T-cell (primary cell): ENCODE measurements at regions not wholly inside any gene's neighbourhood (a gene's known extent, or its start where the extent isn't known, plus 50 kb on each side); places are given as distances from the start of the nearest gene placed in this dataset.
"Not testable (repeated sequence)": the region's sequence is repeated elsewhere in the genome, so short reads cannot be mapped to it uniquely, and the experiment has no call there.

Experiments used
- ATAC-seq, 4 experiments: fragments of 200-7000 bp in 3 of 4; fragments of 150-1000 bp in 1 of 4; cut with Tn5 transposase; replicated peaks in 1 of 4; 1 replicate in 3 of 4; 2 replicates in 1 of 4; pipeline ENCODE4 v1.10.0; 2021; ENCODE audit warnings: moderate library complexity in 3 of 4, mild to moderate bottlenecking in 2 of 4, moderate number of reproducible peaks in 1 of 4
- CTCF ChIA-PET, 2 donors: fragments of 300-600 bp; sonication (Branson Sonifier 250); formaldehyde crosslinking; loops; one replicate each; lab custom pipeline; 2022; ENCODE audit warnings: antibody characterized with exemption in 2 of 2; lab: Charles Lee
- POLR2A ChIA-PET, 2 donors: fragments of 300-600 bp; sonication (Branson Sonifier 250); formaldehyde crosslinking; loops; one replicate each; lab custom pipeline; 2022; ENCODE audit warnings: antibody characterized with exemption in 2 of 2; lab: Charles Lee
- DNase-seq, 35 experiments: peaks; one replicate each; pipeline versions ENCODE4 v3.0.0 to v3.0.0-alpha.2; 2013 to 2023
- H3K27ac ChIP-seq: one replicate; pipeline ENCODE4 v1.5.1; 2013; ENCODE audit warnings: low read length
- H3K27me3 ChIP-seq, 2 experiments: replicated peaks in 1 of 2; 1 replicate in 1 of 2; 2 replicates in 1 of 2; pipeline versions ENCODE4 v1.6.1 to v1.7.0; 2013; ENCODE audit warnings: low read length in 1 of 2, mixed read lengths in 1 of 2; ENCODE audit not compliant: control insufficient read depth in 2 of 2, insufficient read depth in 2 of 2; ENCODE audit errors: extremely low read depth in 1 of 2
- H3K36me3 ChIP-seq, 2 donors: 1 replicate in 1 of 2; 2 replicates in 1 of 2; pipeline versions ENCODE4 v1.6.1 to v1.7.0; 2013; ENCODE audit warnings: low read length in 1 of 2; ENCODE audit not compliant: control insufficient read depth in 2 of 2, insufficient read depth in 1 of 2; ENCODE audit errors: extremely low read depth in 1 of 2
- H3K4me1 ChIP-seq, 2 experiments: 1 replicate in 1 of 2; 2 replicates in 1 of 2; pipeline versions ENCODE4 v1.6.1 to v1.7.0; 2013; ENCODE audit warnings: low read length in 2 of 2, mixed read lengths in 1 of 2; ENCODE audit not compliant: insufficient read depth in 2 of 2, control insufficient read depth in 1 of 2; ENCODE audit errors: extremely low read depth in 1 of 2
- H3K4me3 ChIP-seq, 2 donors: 1 replicate in 1 of 2; 2 replicates in 1 of 2; pipeline versions ENCODE4 v1.5.1 to v1.7.0; 2013; ENCODE audit warnings: mild to moderate bottlenecking in 2 of 2, low read length in 1 of 2, moderate library complexity in 1 of 2; ENCODE audit not compliant: control insufficient read depth in 1 of 2; ENCODE audit errors: extremely low read depth in 1 of 2
- H3K9me3 ChIP-seq: 2 replicates; pipeline ENCODE4 v1.7.0; 2013
- H3K27ac Mint-ChIP-seq, 2 donors: one replicate each; pipeline ENCODE4 v1.8.0; 2020 to 2021; ENCODE audit warnings: mild to moderate bottlenecking in 2 of 2, mixed read lengths in 2 of 2
- H3K27me3 Mint-ChIP-seq, 2 donors: one replicate each; pipeline ENCODE4 v1.8.0; 2021 to 2022; ENCODE audit warnings: mixed read lengths in 2 of 2
- H3K36me3 Mint-ChIP-seq: one replicate; pipeline ENCODE4 v1.8.0; 2021; ENCODE audit warnings: mixed read lengths
- H3K4me1 Mint-ChIP-seq, 3 donors: one replicate each; pipeline ENCODE4 v1.8.0; 2020 to 2022; ENCODE audit warnings: mixed read lengths in 3 of 3, mild to moderate bottlenecking in 1 of 3
- H3K4me3 Mint-ChIP-seq, 3 donors: one replicate each; pipeline ENCODE4 v1.8.0; 2020 to 2022; ENCODE audit warnings: mild to moderate bottlenecking in 3 of 3, mixed read lengths in 3 of 3, moderate library complexity in 3 of 3
- H3K9me3 Mint-ChIP-seq, 3 donors: one replicate each; pipeline ENCODE4 v1.8.0; 2020 to 2022; ENCODE audit warnings: mixed read lengths in 3 of 3
- WGBS: methylation state at CpG from one replicate; pipeline ENCODE4 v1.1.5; 2013; ENCODE audit warnings: missing lambda C conversion rate; ENCODE audit not compliant: insufficient coverage; 5-methylcytosine and 5-hydroxymethylcytosine counted together

DNA sequence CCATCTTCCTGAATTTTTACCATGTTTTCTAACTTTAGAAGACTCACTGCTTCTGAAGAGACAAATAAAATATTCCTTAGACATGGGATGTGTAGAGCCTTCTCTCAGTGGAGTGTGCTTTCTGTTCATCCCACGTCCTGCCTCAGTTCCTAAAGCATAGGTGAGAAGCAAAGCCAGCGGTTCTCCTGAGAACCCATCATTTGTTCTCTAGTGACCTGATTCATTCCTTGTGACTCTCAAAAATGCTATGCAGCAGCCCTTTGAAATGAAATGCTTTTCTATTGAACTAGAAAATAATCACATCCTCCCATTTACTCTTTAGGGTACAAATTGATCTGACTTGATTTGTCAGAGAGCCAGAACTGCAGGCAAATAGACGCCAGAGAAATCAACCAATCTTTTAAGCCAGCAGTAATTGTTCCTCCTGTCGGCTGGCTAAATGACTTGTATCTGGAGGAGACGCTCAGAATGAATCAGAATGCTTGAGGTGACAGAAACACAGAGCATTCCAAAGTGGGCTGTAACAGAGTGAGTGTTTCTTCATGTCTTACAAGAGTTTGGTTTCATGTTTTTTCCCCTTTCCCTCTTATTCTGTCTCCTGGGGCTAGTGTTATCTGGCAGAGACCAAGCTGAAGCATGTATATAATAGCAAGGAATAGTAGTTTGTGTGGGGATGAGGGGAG, 81.3 kb upstream of the TMEM178A start:
- CTCF ChIA-PET: no interaction called here

DNA sequence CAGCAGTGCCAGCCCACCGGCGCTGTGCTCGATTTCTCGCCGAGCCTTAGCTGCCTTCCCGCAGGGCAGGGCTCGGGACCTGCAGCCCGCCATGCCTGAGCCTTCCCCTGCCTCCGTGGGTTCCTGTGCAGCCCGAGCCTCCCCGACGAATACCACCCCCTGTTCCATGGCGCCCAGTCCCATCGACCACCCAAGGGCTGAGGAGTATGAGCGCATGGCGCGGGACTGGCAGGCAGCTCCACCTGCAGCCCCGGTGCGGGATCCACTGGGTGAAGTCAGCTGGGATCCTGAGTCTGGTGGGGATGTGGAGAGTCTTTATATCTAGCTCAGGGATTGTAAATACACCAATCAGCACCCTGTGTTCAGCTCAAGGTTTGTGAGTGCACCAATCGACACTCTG, 80.2 kb upstream of the TMEM178A start:
- H3K27me3 Mint-ChIP-seq, H3K27ac ChIP-seq, H3K4me1 Mint-ChIP-seq, H3K27ac Mint-ChIP-seq, ATAC-seq, CTCF ChIA-PET, H3K9me3 ChIP-seq, H3K4me3 Mint-ChIP-seq, H3K36me3 Mint-ChIP-seq, H3K4me3 ChIP-seq, H3K4me1 ChIP-seq, POLR2A ChIA-PET, DNase-seq, H3K27me3 ChIP-seq, H3K36me3 ChIP-seq: not testable (repeated sequence)
- 94% methylated on average over 13 of the region's 20 CpGs for WGBS
- peaks cover 3 to 10% (median 6%) of the 10 kb centered on the region in 3 donors for H3K9me3 Mint-ChIP-seq

More for the DNA sequence above, 81.3 kb upstream of the TMEM178A start:
- no peak for ATAC-seq
- peaks cover 6 to 13% (median 7%) of the 10 kb centered on the region in 3 donors for H3K9me3 Mint-ChIP-seq
- Histone ChIP-seq H3K27ac (no peak overlapping the region), H3K36me3 (no peaks in the 10 kb centered on the region), H3K4me3 (no peak overlapping the region), H3K27me3 (peaks cover 0 to 2% of the 10 kb centered on the region in 2 experiments), H3K4me1 (no peaks in the 10 kb centered on the region), H3K9me3 (no peaks in the 10 kb centered on the region)
- no peaks in the 10 kb centered on the region for H3K4me1 Mint-ChIP-seq
- DNase-seq: no peak
- POLR2A ChIA-PET: no interaction called here
- H3K27me3 Mint-ChIP-seq: peaks cover 5 to 9% of the 10 kb centered on the region in 2 donors
- no peak overlapping the region for H3K4me3 Mint-ChIP-seq
- H3K36me3 Mint-ChIP-seq: no peaks in the 10 kb centered on the region
- H3K27ac Mint-ChIP-seq: no peak overlapping the region
- WGBS: 91% methylated on average over 3 of the region's 5 CpGs

DNA sequence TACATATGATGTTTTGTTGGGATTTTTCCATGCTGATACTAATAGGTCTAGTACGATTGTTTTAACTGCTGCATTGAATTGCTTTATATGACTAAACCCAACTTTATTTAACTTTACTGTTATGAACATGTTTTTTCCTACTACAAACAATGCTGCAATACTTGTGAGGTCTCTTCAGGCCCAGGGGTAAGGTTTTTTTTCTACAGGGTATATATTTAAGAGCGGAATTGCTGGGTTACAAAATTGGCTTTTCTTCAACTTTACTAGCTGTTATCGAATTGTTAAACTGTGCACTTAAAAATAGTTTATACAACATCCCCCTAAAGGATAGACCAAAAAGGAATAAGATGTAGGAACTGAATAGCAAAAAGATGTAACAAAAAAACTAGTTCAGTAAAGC, 78.5 kb upstream of the TMEM178A start:
- no peak for DNase-seq
- H3K27ac Mint-ChIP-seq: no peak overlapping the region
- Histone ChIP-seq H3K9me3 (no peaks in the 10 kb centered on the region), H3K27ac (no peak overlapping the region), H3K27me3 (no peaks in the 10 kb centered on the region), H3K36me3 (no peaks in the 10 kb centered on the region), H3K4me3 (no peak overlapping the region), H3K4me1 (no peaks in the 10 kb centered on the region)
- ChIA-PET POLR2A (no interaction called here), CTCF (no interaction called here)
- H3K4me1 Mint-ChIP-seq: no peaks in the 10 kb centered on the region
- no peaks in the 10 kb centered on the region for H3K36me3 Mint-ChIP-seq
- peaks cover 0 to 6% (median 2%) of the 10 kb centered on the region in 3 donors for H3K9me3 Mint-ChIP-seq
- ATAC-seq: no peak
- peaks cover 6 to 10% of the 10 kb centered on the region in 2 donors for H3K27me3 Mint-ChIP-seq
- H3K4me3 Mint-ChIP-seq: no peak overlapping the region
- no CpG with 5 or more reads among the region's 3 CpGs for WGBS

DNA sequence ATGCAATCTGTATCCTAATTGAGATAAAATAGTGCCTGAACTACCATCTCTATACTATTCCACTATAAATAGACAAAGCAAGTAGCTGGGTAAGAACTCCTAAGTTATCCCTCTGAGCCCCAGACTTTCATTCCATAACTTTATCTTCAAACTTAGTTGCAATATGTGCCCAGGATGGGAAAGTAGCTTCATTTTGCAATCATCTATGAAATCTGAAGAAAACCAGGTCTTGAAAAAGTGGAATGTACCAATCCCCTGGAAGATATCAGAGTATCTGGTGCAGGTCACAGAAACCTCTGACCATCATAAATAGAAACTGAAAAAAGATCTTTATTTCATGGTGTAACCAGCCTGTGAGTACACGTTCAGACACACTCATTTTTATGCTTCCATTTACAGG, 78.1 kb upstream of the TMEM178A start:
- Mint-ChIP-seq H3K27me3 (peaks cover 6 to 10% of the 10 kb centered on the region in 2 donors), H3K4me1 (no peaks in the 10 kb centered on the region), H3K36me3 (no peaks in the 10 kb centered on the region), H3K9me3 (peaks cover 0 to 6% (median 2%) of the 10 kb centered on the region in 3 donors), H3K4me3 (no peak overlapping the region), H3K27ac (no peak overlapping the region)
- CTCF ChIA-PET: no interaction called here
- no peaks in the 10 kb centered on the region for H3K27me3 ChIP-seq
- no peak for DNase-seq
- H3K9me3 ChIP-seq: no peaks in the 10 kb centered on the region
- POLR2A ChIA-PET: no interaction called here
- no peak overlapping the region for H3K27ac ChIP-seq
- ATAC-seq: no peak
- no peaks in the 10 kb centered on the region for H3K4me1 ChIP-seq
- WGBS: 0% methylated on average over 1 of the region's 1 CpG
- H3K4me3 ChIP-seq: no peak overlapping the region
- H3K36me3 ChIP-seq: no peaks in the 10 kb centered on the region

DNA sequence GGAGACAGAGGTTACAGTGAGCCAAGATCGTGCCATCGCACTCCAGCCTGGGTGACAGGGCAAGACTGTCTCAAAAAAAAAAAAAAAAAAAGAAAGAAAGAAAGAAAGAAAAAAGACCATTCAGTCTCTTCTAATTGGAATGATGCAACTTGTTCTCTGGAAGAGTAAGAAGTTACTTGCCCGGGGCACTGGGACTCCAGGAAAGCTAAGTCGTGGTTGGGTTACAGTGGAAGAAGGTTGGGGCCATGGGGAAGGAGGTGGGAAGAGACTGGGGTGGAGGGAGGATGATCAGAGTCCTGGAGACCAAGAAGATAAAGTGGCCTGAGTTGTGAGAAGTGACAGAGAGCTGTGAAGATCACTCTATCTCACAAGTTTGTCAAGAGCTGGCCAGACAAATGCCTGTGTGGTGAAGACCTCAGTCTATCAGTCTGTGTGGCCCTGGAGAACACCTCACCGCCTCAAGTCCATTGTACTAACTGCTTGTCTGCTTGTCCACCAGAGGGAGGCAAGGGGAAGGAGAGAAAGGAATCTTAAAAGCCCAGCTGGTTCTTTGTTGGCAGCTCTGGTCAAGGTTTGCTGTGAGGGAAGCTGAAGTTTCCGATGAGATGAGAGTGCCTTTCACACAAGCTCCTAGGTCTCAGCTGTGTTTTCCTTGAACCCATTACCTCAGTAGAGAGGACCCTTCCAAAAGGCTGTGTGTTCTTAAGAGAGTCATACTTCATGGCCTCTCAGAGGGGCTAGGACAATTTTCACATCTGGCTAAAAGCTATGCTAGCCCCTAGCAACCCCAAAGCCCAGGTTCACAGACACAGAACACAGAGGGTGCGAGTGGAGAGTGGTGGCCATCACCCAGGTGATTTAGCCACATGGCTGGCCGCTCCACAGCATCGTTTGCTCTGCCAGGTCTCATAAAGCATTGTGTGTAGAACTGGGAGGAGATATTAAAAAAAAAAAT, 72.0 kb upstream of the TMEM178A start:
- no peak overlapping the region for H3K27ac Mint-ChIP-seq
- DNase-seq: peak in 1 of 35 experiments; percentile 3
- no peaks in the 10 kb centered on the region for H3K9me3 Mint-ChIP-seq
- CTCF ChIA-PET: interaction anchor here (0.5 to 0.7 kb wide), 2 partner anchors 7 to 56 kb away, joined by 5 to 6 read pairs; no protein-coding TSS in a partner anchor
- Histone ChIP-seq H3K4me3 (no peak overlapping the region), H3K27ac (no peak overlapping the region), H3K4me1 (no peaks in the 10 kb centered on the region), H3K27me3 (no peaks in the 10 kb centered on the region), H3K9me3 (no peaks in the 10 kb centered on the region), H3K36me3 (no peaks in the 10 kb centered on the region)
- no peak for ATAC-seq
- H3K4me3 Mint-ChIP-seq: no peak overlapping the region
- H3K36me3 Mint-ChIP-seq: no peaks in the 10 kb centered on the region
- POLR2A ChIA-PET: no interaction called here
- H3K27me3 Mint-ChIP-seq: peaks cover 2 to 5% of the 10 kb centered on the region in 2 donors
- WGBS: 67% methylated on average over 4 of the region's 9 CpGs
- H3K4me1 Mint-ChIP-seq: no peaks in the 10 kb centered on the region

DNA sequence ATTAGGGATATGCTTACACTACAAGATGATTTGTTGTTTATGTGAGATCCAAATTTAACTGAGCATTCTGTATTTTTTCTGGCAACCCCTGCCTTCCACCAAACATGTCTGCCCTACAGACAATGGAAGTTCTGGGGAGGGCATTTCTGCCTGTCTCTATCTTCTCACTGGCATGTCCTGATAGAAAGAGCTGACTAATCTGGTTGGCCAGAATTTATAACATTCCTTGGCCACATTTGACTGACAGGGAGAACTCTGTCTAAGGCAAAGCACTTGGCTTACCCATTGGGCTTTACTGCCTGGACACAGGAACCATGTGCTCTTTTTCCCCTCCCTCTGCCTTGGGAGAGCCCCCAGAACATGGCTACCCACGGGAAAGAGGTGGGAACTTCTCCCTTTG, 70.6 kb upstream of the TMEM178A start:
- ATAC-seq (no peak), DNase-seq (no peak)
- ChIA-PET POLR2A (no interaction called here), CTCF (no interaction called here)
- Histone ChIP-seq H3K27me3 (no peaks in the 10 kb centered on the region), H3K9me3 (no peaks in the 10 kb centered on the region), H3K4me3 (no peak overlapping the region), H3K4me1 (no peaks in the 10 kb centered on the region), H3K27ac (no peak overlapping the region), H3K36me3 (no peaks in the 10 kb centered on the region)
- WGBS: no CpG with 5 or more reads among the region's 1 CpG
- Mint-ChIP-seq H3K4me3 (no peak overlapping the region), H3K36me3 (no peaks in the 10 kb centered on the region), H3K27ac (no peak overlapping the region), H3K9me3 (no peaks in the 10 kb centered on the region), H3K27me3 (peaks cover 4 to 5% of the 10 kb centered on the region in 2 donors), H3K4me1 (no peaks in the 10 kb centered on the region)
